DND-41 (cell line): ENCODE measurements at regions not wholly inside any gene's neighbourhood (a gene's known extent, or its start where the extent isn't known, plus 50 kb on each side); places are given as distances from the start of the nearest gene placed in this dataset.

Experiments used
- CTCF ChIP-seq: IDR thresholded peaks from 2 replicates; pipeline ENCODE4 v1.5.1; 2012; ENCODE audit warnings: borderline replicate concordance, low read length, moderate library complexity, mild to moderate bottlenecking; ENCODE audit not compliant: poor library complexity, severe bottlenecking; ENCODE audit errors: extremely low read depth
- EZH2 ChIP-seq: IDR thresholded peaks from 3 replicates; pipeline ENCODE4 v1.6.1; 2012; ENCODE audit warnings: borderline replicate concordance, low read depth, mild to moderate bottlenecking, moderate library complexity, low read length, inconsistent platforms; ENCODE audit not compliant: severe bottlenecking

DNA sequence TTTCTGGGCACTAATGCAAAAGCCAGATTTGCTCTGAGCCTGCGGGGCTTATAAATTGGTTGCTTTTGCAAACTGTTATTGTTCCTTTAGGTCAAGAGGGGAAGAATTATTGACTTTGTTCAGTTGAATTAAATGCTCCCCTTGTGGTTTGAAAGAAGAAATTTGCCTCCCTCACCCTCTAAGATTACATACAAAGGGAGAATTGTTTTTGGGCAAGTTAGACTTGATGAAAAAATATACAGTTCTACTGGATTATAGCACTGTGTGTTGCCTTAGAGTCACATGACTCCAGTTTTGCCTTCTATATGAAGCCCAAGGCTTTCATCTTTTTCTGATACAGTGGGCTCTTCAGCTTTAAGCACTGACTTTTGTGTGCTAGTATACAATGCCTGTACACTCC is 1265.8 kb upstream of the LRRTM3 start:
- TF ChIP-seq CTCF (no peak), EZH2 (no peak)
